KMS-11 (cell line): ENCODE measurements at regions not wholly inside any gene's neighbourhood (a gene's known extent, or its start where the extent isn't known, plus 50 kb on each side); places are given as distances from the start of the nearest gene placed in this dataset.
"Not testable (repeated sequence)": the region's sequence is repeated elsewhere in the genome, so short reads cannot be mapped to it uniquely, and the experiment has no call there.

Experiments
- H2AFZ ChIP-seq: fragments of 200-600 bp; sonication (generic); 2 replicates; pipeline ENCODE4 v1.6.1; 2016; ENCODE audit warnings: antibody characterized with exemption, mixed run types, low read depth
- H3K27ac ChIP-seq: fragments of 200-600 bp; sonication (generic); 2 replicates; pipeline ENCODE4 v1.6.1; 2016; ENCODE audit warnings: mild to moderate bottlenecking, mixed run types
- H3K27me3 ChIP-seq: fragments of 200-600 bp; sonication (generic); 2 replicates; pipeline ENCODE4 v1.6.1; 2017; ENCODE audit warnings: mild to moderate bottlenecking, low read depth, mixed run types, moderate library complexity; ENCODE audit not compliant: insufficient read depth
- H3K36me3 ChIP-seq: fragments of 200-600 bp; sonication (generic); 2 replicates; pipeline ENCODE4 v1.6.1; 2017; ENCODE audit warnings: mild to moderate bottlenecking, mixed run types; ENCODE audit not compliant: insufficient read depth
- H3K4me1 ChIP-seq: fragments of 200-600 bp; sonication (generic); 2 replicates; pipeline ENCODE4 v1.6.1; 2016; ENCODE audit warnings: mild to moderate bottlenecking, low read depth, mixed run types; ENCODE audit not compliant: poor library complexity, severe bottlenecking
- H3K4me2 ChIP-seq: fragments of 200-600 bp; sonication (generic); 2 replicates; pipeline ENCODE4 v1.7.0; 2016; ENCODE audit warnings: mild to moderate bottlenecking, mixed run types
- H3K4me3 ChIP-seq: fragments of 200-600 bp; sonication (generic); IDR thresholded peaks from 2 replicates; pipeline ENCODE4 v1.6.1; 2017; ENCODE audit warnings: low read depth, low read length, mixed read lengths; ENCODE audit not compliant: insufficient read depth
- H3K79me2 ChIP-seq: fragments of 200-600 bp; sonication (generic); 2 replicates; pipeline ENCODE4 v1.6.1; 2016; ENCODE audit warnings: low read depth, mixed run types; ENCODE audit not compliant: insufficient read depth
- H3K9ac ChIP-seq: fragments of 200-600 bp; sonication (generic); 2 replicates; pipeline ENCODE4 v1.6.1; 2016; ENCODE audit warnings: mild to moderate bottlenecking, mixed run types
- H4K20me1 ChIP-seq: fragments of 200-600 bp; sonication (generic); 2 replicates; pipeline ENCODE4 v1.6.1; 2016; ENCODE audit warnings: mild to moderate bottlenecking, mixed run types; ENCODE audit not compliant: insufficient read depth
- CTCF ChIP-seq: fragments of 200-600 bp; sonication (generic); conservative IDR thresholded peaks from 2 replicates; pipeline ENCODE4 v1.6.1; 2017; ENCODE audit warnings: low read depth, mild to moderate bottlenecking, antibody characterized with exemption, low read length, moderate library complexity, mixed read lengths

GRCh38 chr4:159787901-159788300 lies 685.0 kb downstream of the RAPGEF2 start:
- no peak overlapping the region for H2AFZ ChIP-seq
- H4K20me1 ChIP-seq: no peaks in the 10 kb centered on the region
- H3K4me2 ChIP-seq: no peak overlapping the region
- no peak overlapping the region for H3K27ac ChIP-seq
- no peak overlapping the region for H3K4me3 ChIP-seq
- H3K27me3 ChIP-seq: no peaks in the 10 kb centered on the region
- no peaks in the 10 kb centered on the region for H3K36me3 ChIP-seq
- TF ChIP-seq CTCF: no peak
- no peak overlapping the region for H3K9ac ChIP-seq
- no peaks in the 10 kb centered on the region for H3K79me2 ChIP-seq
- H3K4me1 ChIP-seq: no peaks in the 10 kb centered on the region

GRCh38 chr4:159791334-159791733 lies 688.5 kb downstream of the RAPGEF2 start:
- TF ChIP-seq CTCF: no peak
- H3K27me3 ChIP-seq: no peaks in the 10 kb centered on the region

GRCh38 chr4:159804592-159804991 lies 701.7 kb downstream of the RAPGEF2 start:
- Histone ChIP-seq H3K9ac (peak overlapping the region; percentile 88), H3K27ac (peak overlapping the region; percentile 91), H3K4me2 (peak overlapping the region; percentile 88; the same call in 1 of the 2 replicates), H3K4me1 (peaks cover 25% of the 10 kb centered on the region), H2AFZ (peak overlapping the region; percentile 93)
- not testable (repeated sequence) for H3K36me3 ChIP-seq, H3K4me3 ChIP-seq, H3K79me2 ChIP-seq, H3K27me3 ChIP-seq, H4K20me1 ChIP-seq

More at GRCh38 chr4:159791334-159791733, 688.5 kb downstream of the RAPGEF2 start:
- Histone ChIP-seq H3K4me3 (no peak overlapping the region), H3K79me2 (no peaks in the 10 kb centered on the region), H4K20me1 (no peaks in the 10 kb centered on the region), H3K27ac (no peak overlapping the region), H3K4me2 (no peak overlapping the region), H3K9ac (no peak overlapping the region), H3K4me1 (no peaks in the 10 kb centered on the region), H2AFZ (no peak overlapping the region), H3K36me3 (no peaks in the 10 kb centered on the region)

- Histone ChIP-seq H3K4me2 (peak overlapping the region; percentile 34; the same call in 1 of the 2 replicates), H3K36me3 (no peaks in the 10 kb centered on the region), H3K27ac (no peak overlapping the region), H3K4me1 (peaks cover 15% of the 10 kb centered on the region), H3K79me2 (no peaks in the 10 kb centered on the region), H3K27me3 (no peaks in the 10 kb centered on the region), H3K4me3 (no peak overlapping the region), H2AFZ (0 out of 2 replicates have a peak overlapping the region, but pooled peaks have one; percentile 28), H4K20me1 (no peaks in the 10 kb centered on the region), H3K9ac (no peak overlapping the region)
- no peak for TF ChIP-seq CTCF
Observed at GRCh38 chr4:159823743-159824142, 720.9 kb downstream of the RAPGEF2 start.

GRCh38 chr4:159828687-159829086 lies 725.8 kb downstream of the RAPGEF2 start:
- Histone ChIP-seq H3K4me3 (no peak overlapping the region), H3K27me3 (no peaks in the 10 kb centered on the region), H2AFZ (no peak overlapping the region), H3K4me1 (peaks cover 13% of the 10 kb centered on the region), H3K9ac (no peak overlapping the region), H3K27ac (no peak overlapping the region), H4K20me1 (no peaks in the 10 kb centered on the region), H3K36me3 (no peaks in the 10 kb centered on the region), H3K79me2 (no peaks in the 10 kb centered on the region), H3K4me2 (no peak overlapping the region)
- TF ChIP-seq CTCF: no peak
